CD4-positive, CD25-positive, alpha-beta regulatory T cell (primary cell): ENCODE measurements at regions not wholly inside any gene's neighbourhood (a gene's known extent, or its start where the extent isn't known, plus 50 kb on each side); places are given as distances from the start of the nearest gene placed in this dataset.

Experiments used
- ATAC-seq, 2 donors: fragments of 150-1000 bp; cut with Tn5 transposase; one replicate each; pipeline ENCODE4 v1.10.0; 2021; ENCODE audit warnings: low read depth in 2 of 2, moderate number of reproducible peaks in 2 of 2, moderate library complexity in 1 of 2
- DNase-seq, 3 donors: peaks; one replicate each; pipeline versions ENCODE4 v3.0.0 to v3.0.0-alpha.2; 2012 to 2022; ENCODE audit warnings: mixed read lengths in 1 of 3
- H3K27ac ChIP-seq: one replicate; pipeline ENCODE4 v1.7.0; 2013; ENCODE audit warnings: mild to moderate bottlenecking, low read length; ENCODE audit not compliant: insufficient read depth, poor library complexity, severe bottlenecking
- H3K27me3 ChIP-seq: one replicate; pipeline ENCODE4 v1.7.0; 2013; ENCODE audit warnings: low read length; ENCODE audit not compliant: control insufficient read depth, insufficient read depth
- H3K36me3 ChIP-seq: one replicate; pipeline ENCODE4 v1.7.0; 2013; ENCODE audit warnings: mild to moderate bottlenecking, low read length, moderate library complexity; ENCODE audit not compliant: control insufficient read depth, insufficient read depth
- H3K4me1 ChIP-seq: 2 replicates; pipeline ENCODE4 v1.7.0; 2013; ENCODE audit warnings: mild to moderate bottlenecking, low read length; ENCODE audit not compliant: insufficient read depth, control insufficient read depth, poor library complexity, severe bottlenecking
- H3K4me3 ChIP-seq: one replicate; pipeline ENCODE4 v1.7.0; 2013; ENCODE audit warnings: low read depth, mild to moderate bottlenecking, low read length, moderate library complexity
- H3K9me3 ChIP-seq, 2 experiments: 1 replicate in 1 of 2; 2 replicates in 1 of 2; pipeline ENCODE4 v1.7.0; 2013; ENCODE audit warnings: low read length in 2 of 2, mild to moderate bottlenecking in 1 of 2, moderate library complexity in 1 of 2; ENCODE audit not compliant: control insufficient read depth in 2 of 2
- H3K27ac Mint-ChIP-seq, 3 donors: one replicate each; pipeline ENCODE4 v1.8.0; 2020 to 2022; ENCODE audit warnings: mild to moderate bottlenecking in 3 of 3, mixed read lengths in 3 of 3, moderate library complexity in 2 of 3
- H3K27me3 Mint-ChIP-seq: one replicate; pipeline ENCODE4 v1.8.0; 2022; ENCODE audit warnings: mild to moderate bottlenecking, mixed read lengths
- H3K36me3 Mint-ChIP-seq: one replicate; pipeline ENCODE4 v1.8.0; 2020; ENCODE audit warnings: mixed read lengths
- H3K4me1 Mint-ChIP-seq, 4 donors: one replicate each; pipeline ENCODE4 v1.8.0; 2020 to 2022; ENCODE audit warnings: mixed read lengths in 4 of 4, mild to moderate bottlenecking in 1 of 4
- H3K4me3 Mint-ChIP-seq, 4 donors: one replicate each; pipeline ENCODE4 v1.8.0; 2020 to 2022; ENCODE audit warnings: mild to moderate bottlenecking in 4 of 4, mixed read lengths in 4 of 4, moderate library complexity in 3 of 4
- H3K9me3 Mint-ChIP-seq, 7 donors: one replicate each; pipeline ENCODE4 v1.8.0; 2020 to 2022; ENCODE audit warnings: mixed read lengths in 7 of 7, mild to moderate bottlenecking in 3 of 7, moderate library complexity in 2 of 7

DNA sequence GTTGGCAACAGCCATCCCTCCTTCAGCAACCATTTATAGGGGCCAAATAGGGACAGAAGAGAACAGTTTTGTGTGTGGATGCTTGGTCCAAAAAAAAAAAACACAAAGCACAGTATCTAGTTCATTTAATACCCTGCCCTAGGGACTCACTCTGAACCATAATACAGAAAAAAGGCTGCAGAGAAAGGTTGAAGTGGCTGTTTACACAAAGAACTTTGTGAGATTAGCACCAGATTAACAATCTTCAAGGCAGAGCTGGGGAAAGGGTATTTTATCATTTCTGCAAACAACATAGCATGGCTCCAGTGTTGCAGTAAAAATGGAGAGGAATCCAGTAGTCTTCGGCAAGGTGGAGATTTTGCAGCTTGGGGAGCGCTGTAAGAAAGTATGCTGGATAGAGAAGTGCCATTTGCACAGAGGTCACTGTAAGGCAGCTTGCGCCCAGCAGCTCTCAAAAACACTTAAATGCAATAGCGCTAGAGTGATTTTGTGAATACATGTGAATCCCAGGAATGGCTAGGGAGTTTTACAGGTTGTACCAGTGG is 124.2 kb upstream of the PLEKHA5 start:
- Histone ChIP-seq H3K36me3 (no peaks in the 10 kb centered on the region), H3K27me3 (no peaks in the 10 kb centered on the region), H3K4me3 (no peak overlapping the region), H3K27ac (no peak overlapping the region), H3K9me3 (no peaks in the 10 kb centered on the region), H3K4me1 (no peaks in the 10 kb centered on the region)
- DNase-seq = no peak
- no peak overlapping the region for H3K27ac Mint-ChIP-seq
- no peaks in the 10 kb centered on the region for H3K36me3 Mint-ChIP-seq
- H3K9me3 Mint-ChIP-seq = peaks cover 0 to 2% (median 0%) of the 10 kb centered on the region in 7 donors
- no peaks in the 10 kb centered on the region for H3K27me3 Mint-ChIP-seq
- H3K4me3 Mint-ChIP-seq = no peak overlapping the region
- H3K4me1 Mint-ChIP-seq = no peaks in the 10 kb centered on the region
- ATAC-seq = no peak

GRCh38 chr12:19006626-19007137 is 122.9 kb upstream of the PLEKHA5 start:
- peaks cover 0 to 4% (median 0%) of the 10 kb centered on the region in 7 donors for H3K9me3 Mint-ChIP-seq
- H3K4me3 ChIP-seq = no peak overlapping the region
- H3K27ac Mint-ChIP-seq = no peak overlapping the region
- H3K36me3 Mint-ChIP-seq = no peaks in the 10 kb centered on the region
- H3K4me3 Mint-ChIP-seq = no peak overlapping the region
- no peak for ATAC-seq
- no peaks in the 10 kb centered on the region for H3K4me1 ChIP-seq
- no peak overlapping the region for H3K27ac ChIP-seq
- no peaks in the 10 kb centered on the region for H3K27me3 Mint-ChIP-seq
- no peaks in the 10 kb centered on the region for H3K27me3 ChIP-seq
- no peaks in the 10 kb centered on the region for H3K36me3 ChIP-seq
- no peaks in the 10 kb centered on the region for H3K9me3 ChIP-seq
- no peak for DNase-seq
- H3K4me1 Mint-ChIP-seq = no peaks in the 10 kb centered on the region

- Histone ChIP-seq H3K36me3 (no peaks in the 10 kb centered on the region), H3K9me3 (no peaks in the 10 kb centered on the region), H3K4me3 (no peak overlapping the region), H3K27ac (no peak overlapping the region), H3K4me1 (no peaks in the 10 kb centered on the region), H3K27me3 (no peaks in the 10 kb centered on the region)
- no peaks in the 10 kb centered on the region for H3K27me3 Mint-ChIP-seq
- ATAC-seq (no peak), DNase-seq (no peak)
- peaks cover 0 to 4% (median 0%) of the 10 kb centered on the region in 7 donors for H3K9me3 Mint-ChIP-seq
- no peaks in the 10 kb centered on the region for H3K4me1 Mint-ChIP-seq
- H3K4me3 Mint-ChIP-seq = no peak overlapping the region
- no peak overlapping the region for H3K27ac Mint-ChIP-seq
- no peaks in the 10 kb centered on the region for H3K36me3 Mint-ChIP-seq
Observed at GRCh38 chr12:19008102-19008501, 121.4 kb upstream of the PLEKHA5 start.

- H3K4me3 Mint-ChIP-seq = no peak overlapping the region
- DNase-seq = no peak
- H3K27me3 Mint-ChIP-seq = no peaks in the 10 kb centered on the region
- no peaks in the 10 kb centered on the region for H3K9me3 ChIP-seq
- H3K36me3 Mint-ChIP-seq = no peaks in the 10 kb centered on the region
- no peak for ATAC-seq
- peaks cover 0 to 4% (median 0%) of the 10 kb centered on the region in 7 donors for H3K9me3 Mint-ChIP-seq
- no peak overlapping the region for H3K4me3 ChIP-seq
- no peaks in the 10 kb centered on the region for H3K4me1 ChIP-seq
- no peaks in the 10 kb centered on the region for H3K36me3 ChIP-seq
- H3K27me3 ChIP-seq = no peaks in the 10 kb centered on the region
- H3K27ac Mint-ChIP-seq = no peak overlapping the region
- H3K27ac ChIP-seq = no peak overlapping the region
- H3K4me1 Mint-ChIP-seq = no peaks in the 10 kb centered on the region
Observed at GRCh38 chr12:19010087-19010486, 119.4 kb upstream of the PLEKHA5 start.

GRCh38 chr12:19010726-19011125 is 118.8 kb upstream of the PLEKHA5 start:
- peaks cover 0 to 6% (median 0%) of the 10 kb centered on the region in 7 donors for H3K9me3 Mint-ChIP-seq
- Histone ChIP-seq H3K36me3 (no peaks in the 10 kb centered on the region), H3K9me3 (no peaks in the 10 kb centered on the region), H3K27ac (no peak overlapping the region), H3K4me1 (no peaks in the 10 kb centered on the region), H3K4me3 (no peak overlapping the region), H3K27me3 (no peaks in the 10 kb centered on the region)
- ATAC-seq (no peak), DNase-seq (no peak)
- H3K27me3 Mint-ChIP-seq = no peaks in the 10 kb centered on the region
- no peaks in the 10 kb centered on the region for H3K4me1 Mint-ChIP-seq
- H3K27ac Mint-ChIP-seq = no peak overlapping the region
- H3K36me3 Mint-ChIP-seq = no peaks in the 10 kb centered on the region
- H3K4me3 Mint-ChIP-seq = no peak overlapping the region

GRCh38 chr12:19012965-19013364 is 116.6 kb upstream of the PLEKHA5 start:
- Histone ChIP-seq H3K27ac (no peak overlapping the region), H3K9me3 (no peaks in the 10 kb centered on the region), H3K4me1 (no peaks in the 10 kb centered on the region), H3K36me3 (no peaks in the 10 kb centered on the region), H3K27me3 (no peaks in the 10 kb centered on the region), H3K4me3 (no peak overlapping the region)
- no peak for ATAC-seq
- H3K9me3 Mint-ChIP-seq = peaks cover 0 to 8% (median 0%) of the 10 kb centered on the region in 7 donors
- H3K27ac Mint-ChIP-seq = no peak overlapping the region
- H3K36me3 Mint-ChIP-seq = no peaks in the 10 kb centered on the region
- no peaks in the 10 kb centered on the region for H3K4me1 Mint-ChIP-seq
- no peak for DNase-seq
- H3K27me3 Mint-ChIP-seq = no peaks in the 10 kb centered on the region
- H3K4me3 Mint-ChIP-seq = no peak overlapping the region

GRCh38 chr12:19014240-19014639 is 115.3 kb upstream of the PLEKHA5 start:
- Histone ChIP-seq H3K36me3 (no peaks in the 10 kb centered on the region), H3K9me3 (no peaks in the 10 kb centered on the region), H3K4me1 (no peaks in the 10 kb centered on the region), H3K27me3 (no peaks in the 10 kb centered on the region), H3K27ac (no peak overlapping the region), H3K4me3 (no peak overlapping the region)
- ATAC-seq (no peak), DNase-seq (no peak)
- Mint-ChIP-seq H3K36me3 (no peaks in the 10 kb centered on the region), H3K9me3 (peaks cover 0 to 10% (median 0%) of the 10 kb centered on the region in 7 donors), H3K4me1 (no peaks in the 10 kb centered on the region), H3K4me3 (no peak overlapping the region), H3K27ac (no peak overlapping the region), H3K27me3 (no peaks in the 10 kb centered on the region)

DNA sequence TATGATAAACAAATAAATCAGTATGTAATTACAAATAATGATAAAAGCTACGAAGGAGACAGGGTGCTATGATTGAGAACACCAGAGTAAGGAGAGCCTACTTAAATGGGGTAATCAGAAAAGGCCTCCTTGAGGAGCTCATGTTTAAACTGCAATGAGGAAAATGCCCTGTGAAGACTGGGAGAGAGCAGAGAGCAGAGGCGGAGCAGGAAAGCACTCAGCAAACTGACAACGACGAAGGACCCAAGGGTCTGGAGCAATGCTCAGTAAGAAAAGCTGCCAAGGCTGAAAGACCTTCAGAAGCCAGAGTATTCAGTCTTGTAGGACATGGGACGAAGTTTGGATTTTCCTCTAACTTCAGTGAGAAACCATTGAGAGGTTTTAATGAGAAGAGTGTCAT is 114.2 kb upstream of the PLEKHA5 start:
- H3K36me3 Mint-ChIP-seq = no peaks in the 10 kb centered on the region
- Histone ChIP-seq H3K4me3 (no peak overlapping the region), H3K27ac (no peak overlapping the region), H3K9me3 (no peaks in the 10 kb centered on the region), H3K36me3 (no peaks in the 10 kb centered on the region), H3K4me1 (no peaks in the 10 kb centered on the region), H3K27me3 (no peaks in the 10 kb centered on the region)
- H3K27ac Mint-ChIP-seq = peak overlapping the region in 1 of 3 donors; percentile 73
- ATAC-seq (no peak), DNase-seq (no peak)
- peaks cover 0 to 8% (median 0%) of the 10 kb centered on the region in 7 donors for H3K9me3 Mint-ChIP-seq
- H3K27me3 Mint-ChIP-seq = no peaks in the 10 kb centered on the region
- H3K4me1 Mint-ChIP-seq = no peaks in the 10 kb centered on the region
- no peak overlapping the region for H3K4me3 Mint-ChIP-seq
